Lower leg skin (tissue), 3 donors: ENCODE measurements at regions not wholly inside any gene's neighbourhood (a gene's known extent, or its start where the extent isn't known, plus 50 kb on each side); places are given as distances from the start of the nearest gene placed in this dataset.

Source experiments
- CTCF ChIP-seq, 3 donors: fragments of 450-650 bp; IDR thresholded peaks; one replicate each; pipeline ENCODE4 v1.5.1; 2016; ENCODE audit warnings: antibody characterized with exemption in 3 of 3, mild to moderate bottlenecking in 3 of 3, moderate library complexity in 2 of 3
- POLR2A ChIP-seq, 2 donors: fragments of 450-650 bp; IDR thresholded peaks; one replicate each; pipeline ENCODE4 v1.6.1; 2016 to 2017; ENCODE audit warnings: antibody characterized with exemption in 2 of 2, mild to moderate bottlenecking in 1 of 2, moderate library complexity in 1 of 2

- no peak for TF ChIP-seq CTCF (IDR thresholded peaks at IDR 0.05)
- TF ChIP-seq POLR2A (IDR thresholded peaks at IDR 0.05): no peak
These were observed 99.7 kb upstream of the PITRM1 start for GRCh38 chr10:3272300-3272699.
